Omental fat pad (tissue), 3 donors: ENCODE measurements at regions not wholly inside any gene's neighbourhood (a gene's known extent, or its start where the extent isn't known, plus 50 kb on each side); places are given as distances from the start of the nearest gene placed in this dataset.
"Not testable (repeated sequence)": the region's sequence is repeated elsewhere in the genome, so short reads cannot be mapped to it uniquely, and the experiment has no call there.

Source experiments
- ATAC-seq: fragments of 150-250 bp; one replicate; pipeline ENCODE4 v1.9.1; 2016; ENCODE audit warnings: mild to moderate bottlenecking, moderate library complexity; ENCODE audit not compliant: low FRiP score
- DNase-seq: peaks from one replicate; pipeline ENCODE4 v3.0.0-alpha.2; 2019; ENCODE audit warnings: low spot score
- TF ChIP-seq, protein P1 (sequence below), 3 donors: fragments of 450-650 bp; IDR thresholded peaks; one replicate each; pipeline ENCODE4 v1.5.1; 2016 to 2017; ENCODE audit warnings: antibody characterized with exemption in 3 of 3, mild to moderate bottlenecking in 3 of 3, moderate library complexity in 2 of 3

DNA sequence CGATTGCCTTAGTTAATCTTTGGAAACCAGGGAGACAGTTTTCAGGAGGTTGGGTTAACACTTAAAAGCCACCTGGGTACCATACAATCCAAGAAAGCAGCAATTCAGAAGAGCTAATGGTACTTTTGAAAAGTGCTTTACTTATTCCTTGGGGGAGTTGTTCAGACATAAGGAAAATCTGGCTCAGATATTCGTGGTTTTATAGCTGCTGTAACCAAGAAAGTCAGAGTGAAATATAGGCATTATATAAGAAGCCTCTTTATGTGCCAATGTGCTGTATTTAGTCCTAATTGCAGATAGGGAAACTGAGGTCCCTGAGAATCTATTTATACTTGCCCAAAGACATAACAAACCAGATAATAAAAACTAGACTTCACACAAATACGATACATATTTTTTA lies 387.5 kb downstream of the COG6 start:
- DNase-seq, result no peak
- TF ChIP-seq, protein P1, sequence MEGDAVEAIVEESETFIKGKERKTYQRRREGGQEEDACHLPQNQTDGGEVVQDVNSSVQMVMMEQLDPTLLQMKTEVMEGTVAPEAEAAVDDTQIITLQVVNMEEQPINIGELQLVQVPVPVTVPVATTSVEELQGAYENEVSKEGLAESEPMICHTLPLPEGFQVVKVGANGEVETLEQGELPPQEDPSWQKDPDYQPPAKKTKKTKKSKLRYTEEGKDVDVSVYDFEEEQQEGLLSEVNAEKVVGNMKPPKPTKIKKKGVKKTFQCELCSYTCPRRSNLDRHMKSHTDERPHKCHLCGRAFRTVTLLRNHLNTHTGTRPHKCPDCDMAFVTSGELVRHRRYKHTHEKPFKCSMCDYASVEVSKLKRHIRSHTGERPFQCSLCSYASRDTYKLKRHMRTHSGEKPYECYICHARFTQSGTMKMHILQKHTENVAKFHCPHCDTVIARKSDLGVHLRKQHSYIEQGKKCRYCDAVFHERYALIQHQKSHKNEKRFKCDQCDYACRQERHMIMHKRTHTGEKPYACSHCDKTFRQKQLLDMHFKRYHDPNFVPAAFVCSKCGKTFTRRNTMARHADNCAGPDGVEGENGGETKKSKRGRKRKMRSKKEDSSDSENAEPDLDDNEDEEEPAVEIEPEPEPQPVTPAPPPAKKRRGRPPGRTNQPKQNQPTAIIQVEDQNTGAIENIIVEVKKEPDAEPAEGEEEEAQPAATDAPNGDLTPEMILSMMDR (IDR thresholded peaks at IDR 0.05), result no peak
- ATAC-seq, result no peak

DNA sequence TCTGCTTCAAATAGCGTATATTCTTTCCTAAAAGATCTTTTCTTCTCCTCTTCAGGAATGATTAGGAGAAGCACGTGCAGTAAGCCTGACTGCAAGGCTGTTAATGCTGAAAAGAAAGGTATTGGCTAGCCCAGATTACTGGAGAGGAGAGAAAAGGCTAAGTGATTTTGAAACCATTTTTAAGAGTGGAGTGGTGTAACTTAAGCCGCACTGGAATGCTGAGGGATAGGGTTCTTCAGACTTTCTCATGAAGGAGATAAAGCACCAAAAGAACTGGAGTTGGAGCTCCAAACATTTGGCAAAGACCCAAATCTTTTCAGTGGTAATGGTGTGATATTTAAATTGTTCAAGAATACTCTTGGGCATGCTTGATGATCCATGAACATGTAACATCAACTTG lies 388.3 kb downstream of the COG6 start:
- DNase-seq, result no peak
- TF ChIP-seq, protein P1 (IDR thresholded peaks at IDR 0.05), result no peak
- no peak for ATAC-seq

DNA sequence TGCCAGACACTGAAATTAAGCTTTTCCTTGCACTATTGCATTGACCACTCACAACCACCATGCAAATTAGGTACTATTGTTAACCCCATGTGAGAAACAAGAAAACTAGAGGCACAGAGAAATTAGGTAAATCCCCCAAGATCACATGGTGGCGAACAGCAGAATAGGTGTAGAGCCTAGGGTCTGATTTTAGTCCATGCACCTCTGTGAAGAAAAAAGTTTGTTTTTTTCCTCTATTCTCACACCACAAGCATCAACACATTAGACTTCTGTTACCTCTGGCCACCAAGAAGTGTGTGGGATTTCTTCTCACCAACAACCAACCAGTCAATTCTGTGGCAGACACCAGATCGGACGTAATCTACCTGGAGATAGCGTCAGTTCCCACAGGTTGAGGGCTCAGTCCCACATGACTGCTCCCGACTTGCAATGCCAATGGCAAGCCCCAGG lies 391.9 kb downstream of the COG6 start:
- DNase-seq (no peak), ATAC-seq (no peak)
- TF ChIP-seq, protein P1 (IDR thresholded peaks at IDR 0.05), result no peak

DNA sequence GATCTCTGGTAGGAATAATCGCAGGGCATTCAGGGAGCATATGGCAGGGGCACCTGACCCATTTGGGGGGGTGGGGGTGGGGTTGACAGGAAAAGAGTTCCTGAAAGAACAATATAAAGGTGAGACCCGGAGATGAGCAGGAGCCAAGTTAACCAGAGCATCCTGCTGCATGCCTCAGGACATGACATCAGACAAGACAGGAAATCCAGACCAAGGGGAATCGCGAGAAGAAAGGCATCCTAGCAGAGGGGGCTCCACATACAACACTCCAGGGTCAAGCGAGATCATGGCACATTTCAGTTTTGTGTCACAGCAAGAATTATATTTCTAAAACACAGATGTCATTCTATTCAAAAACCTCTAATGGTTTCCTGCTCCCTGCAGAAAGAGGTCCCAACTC lies 393.1 kb downstream of the COG6 start:
- TF ChIP-seq, protein P1 (IDR thresholded peaks at IDR 0.05), result no peak
- no peak for ATAC-seq
- DNase-seq, result no peak

DNA sequence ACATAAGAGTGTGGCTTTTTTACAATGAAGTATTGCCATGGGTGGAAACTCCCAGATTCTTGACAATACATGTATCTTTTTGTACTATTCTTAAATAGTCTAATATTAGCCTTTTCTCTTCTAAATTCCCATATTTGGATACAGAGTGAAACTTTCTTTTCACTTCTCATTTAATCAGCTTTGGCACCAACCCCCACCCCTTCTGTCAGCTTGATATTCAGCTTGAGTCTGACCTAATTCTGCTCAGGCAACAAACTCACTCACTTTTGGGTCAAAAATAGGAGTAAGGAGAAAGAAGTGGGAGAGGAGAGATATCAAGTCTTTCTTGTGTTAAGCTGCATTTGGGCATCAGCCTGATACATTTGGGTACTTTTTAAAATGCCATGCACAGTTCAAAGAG lies 397.5 kb downstream of the COG6 start:
- DNase-seq, result no peak
- TF ChIP-seq, protein P1 (IDR thresholded peaks at IDR 0.05), result no peak
- no peak for ATAC-seq

DNA sequence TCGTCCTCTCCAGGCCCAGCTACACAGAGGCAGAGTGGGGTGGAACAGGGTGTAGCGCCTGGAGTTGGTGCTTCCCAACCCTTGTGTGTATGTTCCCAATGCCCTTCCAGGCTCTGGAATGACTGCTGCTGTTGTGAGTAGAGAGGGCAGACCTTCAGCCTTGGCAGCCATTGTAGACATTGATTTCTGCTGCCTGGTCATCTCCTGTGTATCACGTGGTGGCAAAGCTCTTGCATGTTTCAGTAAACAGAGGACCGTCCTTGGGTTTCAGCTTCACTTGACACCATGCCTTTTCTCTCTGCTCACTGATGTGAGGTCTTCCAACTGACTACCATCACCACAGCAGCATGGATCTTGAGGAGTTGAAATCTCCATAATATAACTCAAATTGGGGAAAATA lies 397.9 kb downstream of the COG6 start:
- DNase-seq (no peak), ATAC-seq (no peak)
- TF ChIP-seq, protein P1 (IDR thresholded peaks at IDR 0.05), result no peak

DNA sequence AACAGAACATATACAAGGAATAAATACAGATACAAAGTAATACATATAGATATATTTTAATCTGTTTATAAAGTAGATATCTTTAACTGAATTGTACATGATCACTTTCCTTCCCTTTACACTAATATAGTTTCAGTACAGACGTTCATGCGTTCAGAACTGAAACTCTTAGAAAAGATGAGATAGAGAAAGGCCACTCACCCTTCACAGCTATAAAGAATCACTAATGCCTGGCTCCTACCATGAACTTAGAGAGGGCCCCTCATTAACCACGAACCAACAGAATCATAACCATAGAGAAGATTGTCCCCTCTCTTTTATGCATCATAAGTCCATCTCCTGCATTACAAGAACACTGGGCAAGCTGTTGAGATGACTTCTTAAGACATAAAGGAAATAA lies 399.0 kb downstream of the COG6 start:
- not testable (repeated sequence) for DNase-seq, ATAC-seq
